HCT116 (cell line): ENCODE measurements at regions not wholly inside any gene's neighbourhood (a gene's known extent, or its start where the extent isn't known, plus 50 kb on each side); places are given as distances from the start of the nearest gene placed in this dataset.

ENCODE experiments used
- JUND ChIP-seq: IDR thresholded peaks from 2 replicates; pipeline ENCODE4 v1.6.1; 2012
- POLR2A ChIP-seq: IDR thresholded peaks from 2 replicates; pipeline ENCODE4 v1.7.0; 2011; ENCODE audit warnings: borderline replicate concordance; ENCODE audit not compliant: insufficient read depth, insufficient read length; ENCODE audit errors: extremely low read depth
- RAD21 ChIP-seq: IDR thresholded peaks from 2 replicates; pipeline ENCODE4 v1.6.1; 2012; ENCODE audit warnings: low read depth, mild to moderate bottlenecking
- SP1 ChIP-seq: IDR thresholded peaks from 2 replicates; pipeline ENCODE4 v1.6.1; 2012; ENCODE audit warnings: low read depth
- TCF7L2 ChIP-seq: IDR thresholded peaks from 2 replicates; pipeline ENCODE4 v1.7.0; 2011; ENCODE audit warnings: borderline replicate concordance, inconsistent platforms; ENCODE audit not compliant: insufficient read depth, insufficient read length; ENCODE audit errors: extremely low read depth
- ZFX ChIP-seq: fragments of 450-650 bp; IDR thresholded peaks from 2 replicates; pipeline ENCODE4 v1.6.1; 2017
- TF ChIP-seq, protein P1 (sequence below), 3 experiments: fragments of 200-600 bp in 1 of 3; sonication (generic) in 1 of 3; IDR thresholded peaks in 2 of 3; conservative IDR thresholded peaks in 1 of 3; 2 replicates each; pipeline ENCODE4 v1.5.1; 2012 to 2017; ENCODE audit warnings: low read depth in 2 of 3, low read length in 2 of 3, antibody characterized with exemption in 1 of 3, borderline replicate concordance in 1 of 3, control low read depth in 1 of 3, mild to moderate bottlenecking in 1 of 3, mixed read lengths in 1 of 3, mixed run types in 1 of 3, moderate library complexity in 1 of 3; ENCODE audit not compliant: insufficient read depth in 1 of 3
- TF ChIP-seq, protein P2 (sequence below): IDR thresholded peaks from 2 replicates; pipeline ENCODE4 v1.6.1; 2012

DNA sequence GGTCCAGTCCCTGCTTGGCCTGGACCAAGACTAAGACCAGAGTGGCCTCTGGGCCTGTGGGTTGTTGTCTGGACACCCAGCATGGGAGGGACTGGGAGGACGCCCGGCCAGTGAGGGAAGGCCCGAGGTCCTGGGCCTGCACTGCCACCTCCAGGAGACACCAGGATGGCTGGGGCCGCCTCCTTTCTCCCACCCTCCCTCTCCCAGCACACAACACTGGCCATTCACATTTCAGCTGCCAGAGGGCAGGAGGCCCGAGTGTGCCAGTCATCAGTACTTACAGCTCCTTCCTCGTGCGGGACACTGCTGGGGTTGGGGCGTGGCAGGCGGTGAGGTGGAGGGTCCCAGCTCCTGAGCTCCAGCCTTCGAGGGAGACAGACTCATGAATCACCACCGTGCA, 133.5 kb downstream of the ASB1 start:
- TF ChIP-seq, protein P1, sequence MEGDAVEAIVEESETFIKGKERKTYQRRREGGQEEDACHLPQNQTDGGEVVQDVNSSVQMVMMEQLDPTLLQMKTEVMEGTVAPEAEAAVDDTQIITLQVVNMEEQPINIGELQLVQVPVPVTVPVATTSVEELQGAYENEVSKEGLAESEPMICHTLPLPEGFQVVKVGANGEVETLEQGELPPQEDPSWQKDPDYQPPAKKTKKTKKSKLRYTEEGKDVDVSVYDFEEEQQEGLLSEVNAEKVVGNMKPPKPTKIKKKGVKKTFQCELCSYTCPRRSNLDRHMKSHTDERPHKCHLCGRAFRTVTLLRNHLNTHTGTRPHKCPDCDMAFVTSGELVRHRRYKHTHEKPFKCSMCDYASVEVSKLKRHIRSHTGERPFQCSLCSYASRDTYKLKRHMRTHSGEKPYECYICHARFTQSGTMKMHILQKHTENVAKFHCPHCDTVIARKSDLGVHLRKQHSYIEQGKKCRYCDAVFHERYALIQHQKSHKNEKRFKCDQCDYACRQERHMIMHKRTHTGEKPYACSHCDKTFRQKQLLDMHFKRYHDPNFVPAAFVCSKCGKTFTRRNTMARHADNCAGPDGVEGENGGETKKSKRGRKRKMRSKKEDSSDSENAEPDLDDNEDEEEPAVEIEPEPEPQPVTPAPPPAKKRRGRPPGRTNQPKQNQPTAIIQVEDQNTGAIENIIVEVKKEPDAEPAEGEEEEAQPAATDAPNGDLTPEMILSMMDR (IDR thresholded peaks at IDR 0.05 in 2 of 3, conservative IDR thresholded peaks at IDR 0.05 in 1 of 3; ENCODE audit: borderline replicate concordance in 1 of 3, insufficient read depth in 1 of 3, low read depth in 2 of 3, low read length in 2 of 3): peak in 2 of 3 experiments; percentile 19 to 32; a peak in 1 of 6 replicates
- TF ChIP-seq, protein P2, sequence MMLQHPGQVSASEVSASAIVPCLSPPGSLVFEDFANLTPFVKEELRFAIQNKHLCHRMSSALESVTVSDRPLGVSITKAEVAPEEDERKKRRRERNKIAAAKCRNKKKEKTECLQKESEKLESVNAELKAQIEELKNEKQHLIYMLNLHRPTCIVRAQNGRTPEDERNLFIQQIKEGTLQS: no peak
- TF ChIP-seq SP1: no peak
- TF ChIP-seq POLR2A: no peak
- no peak for TF ChIP-seq JUND
- no peak for TF ChIP-seq TCF7L2
- TF ChIP-seq RAD21: peak; percentile 50
- no peak for TF ChIP-seq ZFX
